SK-MEL-5 (cell line): ENCODE measurements at regions not wholly inside any gene's neighbourhood (a gene's known extent, or its start where the extent isn't known, plus 50 kb on each side); places are given as distances from the start of the nearest gene placed in this dataset.
"Not testable (repeated sequence)": the region's sequence is repeated elsewhere in the genome, so short reads cannot be mapped to it uniquely, and the experiment has no call there.

Experiments
- DNase-seq: peaks from one replicate; pipeline ENCODE4 v3.0.0-alpha.2; 2016; ENCODE audit warnings: low read depth, low spot score
- in situ Hi-C: cut with HindIII; loops from 2 replicates; pipeline ENCODE4 v1.10.0; 2016; ENCODE audit warnings: low sequenced_read_pairs, high pct_unique_total_duplicates, low pct_unique_long_range_greater_than_20kb

GRCh38 chr19:28324275-28325060 is 888.5 kb downstream of the UQCRFS1 start:
- DNase-seq: peak; percentile 20

GRCh38 chr19:28322945-28323344 is 890.0 kb downstream of the UQCRFS1 start:
- in situ Hi-C loops: no loop called here

More at GRCh38 chr19:28324275-28325060, 888.5 kb downstream of the UQCRFS1 start:
- in situ Hi-C loops: no loop called here

GRCh38 chr19:28322491-28322890 is 890.5 kb downstream of the UQCRFS1 start:
- no peak for DNase-seq
- in situ Hi-C loops: no loop called here

More at GRCh38 chr19:28322945-28323344, 890.0 kb downstream of the UQCRFS1 start:
- no peak for DNase-seq

- no peak for DNase-seq
- in situ Hi-C loops: no loop called here
Observed at GRCh38 chr19:28319918-28320317, 893.0 kb downstream of the UQCRFS1 start.

GRCh38 chr19:28319227-28319626 is 893.7 kb downstream of the UQCRFS1 start:
- in situ Hi-C loops: no loop called here

GRCh38 chr19:28318469-28319179 is 894.3 kb downstream of the UQCRFS1 start:
- in situ Hi-C loops: no loop called here
- DNase-seq: no peak

More at GRCh38 chr19:28319227-28319626, 893.7 kb downstream of the UQCRFS1 start:
- DNase-seq: no peak

- no peak for DNase-seq
- in situ Hi-C loops: no loop called here
Observed at GRCh38 chr19:28316464-28316863, 896.5 kb downstream of the UQCRFS1 start.

GRCh38 chr19:28314756-28315155 is 898.2 kb downstream of the UQCRFS1 start:
- in situ Hi-C loops: no loop called here
- no peak for DNase-seq

GRCh38 chr19:28314287-28314686 is 898.7 kb downstream of the UQCRFS1 start:
- DNase-seq: no peak
- in situ Hi-C loops: no loop called here

- in situ Hi-C loops: no loop called here
- DNase-seq: no peak
Observed at GRCh38 chr19:28313633-28314032, 899.3 kb downstream of the UQCRFS1 start.

- in situ Hi-C loops: no loop called here
Observed at GRCh38 chr19:28312269-28312668, 900.7 kb downstream of the UQCRFS1 start.

GRCh38 chr19:28310829-28311228 is 902.1 kb downstream of the UQCRFS1 start:
- DNase-seq, in situ Hi-C loops: not testable (repeated sequence)

More at GRCh38 chr19:28312269-28312668, 900.7 kb downstream of the UQCRFS1 start:
- no peak for DNase-seq

GRCh38 chr19:28309070-28309469 is 903.9 kb downstream of the UQCRFS1 start:
- DNase-seq: no peak
- in situ Hi-C loops: no loop called here

- DNase-seq: no peak
- in situ Hi-C loops: no loop called here
Observed at GRCh38 chr19:28307963-28308362, 905.0 kb downstream of the UQCRFS1 start.

- DNase-seq: no peak
- in situ Hi-C loops: no loop called here
Observed at GRCh38 chr19:28307487-28307886, 905.5 kb downstream of the UQCRFS1 start.

- in situ Hi-C loops: no loop called here
- DNase-seq: no peak
Observed at GRCh38 chr19:28305513-28305912, 907.4 kb downstream of the UQCRFS1 start.

- DNase-seq: no peak
- in situ Hi-C loops: no loop called here
Observed at GRCh38 chr19:28303502-28303901, 909.4 kb downstream of the UQCRFS1 start.

GRCh38 chr19:28301961-28302360 is 911.0 kb downstream of the UQCRFS1 start:
- in situ Hi-C loops: no loop called here
- no peak for DNase-seq

GRCh38 chr19:28301463-28301862 is 911.5 kb downstream of the UQCRFS1 start:
- DNase-seq: no peak
- in situ Hi-C loops: no loop called here
